HepG2 (cell line): ENCODE measurements at regions not wholly inside any gene's neighbourhood (a gene's known extent, or its start where the extent isn't known, plus 50 kb on each side); places are given as distances from the start of the nearest gene placed in this dataset.

ENCODE experiments used
- ATAC-seq: fragments of 200-7000 bp; cut with Tn5 transposase; 3 replicates; pipeline ENCODE4 v1.9.1; 2020; ENCODE audit warnings: mild to moderate bottlenecking, moderate library complexity
- BruUV-seq: library from RNA; stranded (reverse); fragments of 400-500 nt; replicated peaks from 2 replicates; lab custom pipeline; 2021; lab: Mats Ljungman, UMichigan
- CTCF ChIA-PET: fragments of 300-600 bp; formaldehyde crosslinking; extraction: SDS; loops from one replicate; lab custom pipeline; 2021; ENCODE audit warnings: low total read pairs, inconsistent platforms, low intra/inter-chr PET ratio; lab: Yijun Ruan, JAX
- POLR2A ChIA-PET: fragments of 350-600 bp; sonication (Branson Sonifier 250); formaldehyde crosslinking; loops from one replicate; lab custom pipeline; 2020; ENCODE audit warnings: antibody characterized with exemption, inconsistent platforms; lab: Yijun Ruan, JAX
- DNase-seq: peaks from one replicate; pipeline ENCODE4 v3.0.0-alpha.2; 2015; ENCODE audit warnings: low spot score
- FAIRE-seq: peaks from 3 replicates; lab custom pipeline; 2011; peaks lifted over from hg19 to GRCh38; lab: Jason Lieb, UNC
- H2AFZ ChIP-seq: one replicate; pipeline ENCODE4 v1.6.1; 2011; ENCODE audit warnings: low read length, inconsistent platforms
- H3K27ac ChIP-seq: fragments of 300-600 bp; 3 replicates; pipeline ENCODE4 v1.8.0; 2011; ENCODE audit warnings: mixed run types, mild to moderate bottlenecking, mixed read lengths, low read length, inconsistent platforms; ENCODE audit not compliant: insufficient read depth; ENCODE audit errors: extremely low read length
- H3K27me3 ChIP-seq, 2 experiments: fragments of 200-600 bp in 1 of 2; 2 replicates in 1 of 2; 3 replicates in 1 of 2; pipeline versions ENCODE4 v1.6.0 to v1.8.0; 2011; ENCODE audit warnings: low read length in 2 of 2, mild to moderate bottlenecking in 2 of 2, moderate library complexity in 2 of 2, inconsistent platforms in 1 of 2; ENCODE audit not compliant: insufficient read depth in 2 of 2, control insufficient read depth in 1 of 2
- H3K36me3 ChIP-seq, 2 experiments: fragments of 200-600 bp in 1 of 2; replicated peaks in 1 of 2; 2 replicates in 1 of 2; 3 replicates in 1 of 2; pipeline versions ENCODE4 v1.5.1 to v1.8.0; 2011; ENCODE audit warnings: low read length in 2 of 2, inconsistent platforms in 1 of 2; ENCODE audit not compliant: insufficient read depth in 2 of 2, control insufficient read depth in 1 of 2
- H3K4me1 ChIP-seq: 2 replicates; pipeline ENCODE4 v1.5.1; 2012; ENCODE audit warnings: low read length, inconsistent platforms; ENCODE audit not compliant: insufficient read depth
- H3K4me2 ChIP-seq: 2 replicates; pipeline ENCODE4 v1.6.0; 2011; ENCODE audit warnings: low read depth, low read length, inconsistent platforms
- H3K4me3 ChIP-seq, 3 experiments: fragments of 200-600 bp in 1 of 3; sonication (generic), shearing (Covaris generic) in 1 of 3; replicated peaks in 1 of 3; 2 replicates each; pipeline ENCODE4 v1.5.1; 2011 to 2016; ENCODE audit warnings: low read length in 3 of 3, inconsistent platforms in 2 of 3, low read depth in 2 of 3, mild to moderate bottlenecking in 2 of 3, control low read depth in 1 of 3, mixed read lengths in 1 of 3; ENCODE audit not compliant: insufficient read depth in 1 of 3
- H3K79me2 ChIP-seq: one replicate; pipeline ENCODE4 v1.6.1; 2011; ENCODE audit warnings: low read length, inconsistent platforms; ENCODE audit not compliant: insufficient read depth
- H3K9ac ChIP-seq: 2 replicates; pipeline ENCODE4 v1.6.0; 2011; ENCODE audit warnings: mild to moderate bottlenecking, low read depth, low read length, inconsistent platforms; ENCODE audit not compliant: insufficient read depth
- H3K9me3 ChIP-seq: 2 replicates; pipeline ENCODE4 v1.5.1; 2012; ENCODE audit warnings: mild to moderate bottlenecking, low read length
- H4K20me1 ChIP-seq: 2 replicates; pipeline ENCODE4 v1.6.0; 2011; ENCODE audit warnings: inconsistent platforms, mild to moderate bottlenecking, low read length, moderate library complexity; ENCODE audit not compliant: insufficient read depth
- ATF1 ChIP-seq: IDR thresholded peaks from 2 replicates; pipeline ENCODE4 v1.6.1; 2016; ENCODE audit warnings: mild to moderate bottlenecking, control low read depth
- CAMTA2 ChIP-seq: sonication (generic); formaldehyde crosslinking; IDR thresholded peaks from 2 replicates; pipeline ENCODE4 v1.4.0; 2020; ENCODE audit warnings: mild to moderate bottlenecking, missing genetic modification reagents, borderline replicate concordance
- GATAD1 ChIP-seq: IDR thresholded peaks from 2 replicates; pipeline ENCODE4 v1.6.1; 2016; ENCODE audit warnings: missing genetic modification reagents, missing compliant biosample characterization
- GATAD2A ChIP-seq: IDR thresholded peaks from 2 replicates; pipeline ENCODE4 v1.6.1; 2016
- MZF1 ChIP-seq: sonication (generic); formaldehyde crosslinking; IDR thresholded peaks from 2 replicates; pipeline ENCODE4 v1.8.1; 2023; ENCODE audit warnings: mild to moderate bottlenecking, missing genetic modification reagents, borderline replicate concordance
- RBFOX2 ChIP-seq: fragments of 200-400 bp; formaldehyde crosslinking; IDR thresholded peaks from 2 replicates; pipeline ENCODE4 v1.6.1; 2017; ENCODE audit warnings: low read depth, mild to moderate bottlenecking, low read length
- RFXAP ChIP-seq: sonication (generic); formaldehyde crosslinking; IDR thresholded peaks from 2 replicates; pipeline ENCODE4 v1.4.0; 2020; ENCODE audit warnings: missing genetic modification reagents, borderline replicate concordance
- TAF1 ChIP-seq: sonication (generic); formaldehyde crosslinking; IDR thresholded peaks from 2 replicates; pipeline ENCODE4 v1.4.0; 2020; ENCODE audit warnings: missing genetic modification reagents
- THAP8 ChIP-seq: sonication (generic); formaldehyde crosslinking; IDR thresholded peaks from 2 replicates; pipeline ENCODE4 v1.5.1; 2020; ENCODE audit warnings: missing genetic modification reagents, mild to moderate bottlenecking, borderline replicate concordance
- ZNF556 ChIP-seq: sonication (generic); formaldehyde crosslinking; IDR thresholded peaks from 2 replicates; pipeline ENCODE4 v1.4.0; 2020; ENCODE audit warnings: mild to moderate bottlenecking, missing genetic modification reagents, borderline replicate concordance
- ZNF724P ChIP-seq: sonication (generic); formaldehyde crosslinking; IDR thresholded peaks from 2 replicates; pipeline ENCODE4 v1.8.0; 2022; ENCODE audit warnings: missing genetic modification reagents, borderline replicate concordance
- ZNF784 ChIP-seq: sonication (generic); formaldehyde crosslinking; IDR thresholded peaks from 2 replicates; pipeline ENCODE4 v1.5.1; 2020; ENCODE audit warnings: missing genetic modification reagents, mild to moderate bottlenecking, borderline replicate concordance
- ZNF879 ChIP-seq: sonication (generic); formaldehyde crosslinking; IDR thresholded peaks from 2 replicates; pipeline ENCODE4 v1.8.1; 2023; ENCODE audit warnings: missing genetic modification reagents
- WGBS: methylation state at CpG from one replicate; pipeline ENCODE4 v1.1.6; 2017; ENCODE audit warnings: low lambda C conversion rate; 5-methylcytosine and 5-hydroxymethylcytosine counted together
- in situ Hi-C: cut with HindIII; loops from 2 replicates; pipeline ENCODE4 v1.10.0; 2017; ENCODE audit warnings: low pct_unique_long_range_greater_than_20kb; ENCODE audit not compliant: extremely low pct_ligation_motif_present
- intact Hi-C: fragments of 100-400 bp; cut with micrococcal nuclease; formaldehyde crosslinking; loops from one replicate; pipeline ENCODE4 v1.10.0; 2022; ENCODE audit not compliant: unreplicated experiment
- TF ChIP-seq, protein P1 (sequence below): sonication (generic); formaldehyde crosslinking; IDR thresholded peaks from 2 replicates; pipeline ENCODE4 v1.4.0; 2020; ENCODE audit warnings: missing genetic modification reagents, borderline replicate concordance

- TF ChIP-seq THAP8 (CRISPR knock-in tag), result no peak
- no peak for TF ChIP-seq RBFOX2
Measured at GRCh38 chr6:113128661-113129060, 728.5 kb upstream of the MARCKS start (continued).

- no peak for ATAC-seq
- POLR2A ChIA-PET, result no interaction called here
- FAIRE-seq, result no peak
- H3K27me3 ChIP-seq, result no peaks in the 10 kb centered on the region
- TF ChIP-seq GATAD2A (CRISPR knock-in tag), result no peak
- no peak for TF ChIP-seq ZNF724P
- TF ChIP-seq TAF1 (CRISPR knock-in tag), result no peak
- TF ChIP-seq CAMTA2, result no peak
- no peak for TF ChIP-seq ZNF556 (CRISPR knock-in tag)
- TF ChIP-seq RFXAP (CRISPR knock-in tag), result no peak
- TF ChIP-seq ZNF784, result no peak
- TF ChIP-seq, protein P1, sequence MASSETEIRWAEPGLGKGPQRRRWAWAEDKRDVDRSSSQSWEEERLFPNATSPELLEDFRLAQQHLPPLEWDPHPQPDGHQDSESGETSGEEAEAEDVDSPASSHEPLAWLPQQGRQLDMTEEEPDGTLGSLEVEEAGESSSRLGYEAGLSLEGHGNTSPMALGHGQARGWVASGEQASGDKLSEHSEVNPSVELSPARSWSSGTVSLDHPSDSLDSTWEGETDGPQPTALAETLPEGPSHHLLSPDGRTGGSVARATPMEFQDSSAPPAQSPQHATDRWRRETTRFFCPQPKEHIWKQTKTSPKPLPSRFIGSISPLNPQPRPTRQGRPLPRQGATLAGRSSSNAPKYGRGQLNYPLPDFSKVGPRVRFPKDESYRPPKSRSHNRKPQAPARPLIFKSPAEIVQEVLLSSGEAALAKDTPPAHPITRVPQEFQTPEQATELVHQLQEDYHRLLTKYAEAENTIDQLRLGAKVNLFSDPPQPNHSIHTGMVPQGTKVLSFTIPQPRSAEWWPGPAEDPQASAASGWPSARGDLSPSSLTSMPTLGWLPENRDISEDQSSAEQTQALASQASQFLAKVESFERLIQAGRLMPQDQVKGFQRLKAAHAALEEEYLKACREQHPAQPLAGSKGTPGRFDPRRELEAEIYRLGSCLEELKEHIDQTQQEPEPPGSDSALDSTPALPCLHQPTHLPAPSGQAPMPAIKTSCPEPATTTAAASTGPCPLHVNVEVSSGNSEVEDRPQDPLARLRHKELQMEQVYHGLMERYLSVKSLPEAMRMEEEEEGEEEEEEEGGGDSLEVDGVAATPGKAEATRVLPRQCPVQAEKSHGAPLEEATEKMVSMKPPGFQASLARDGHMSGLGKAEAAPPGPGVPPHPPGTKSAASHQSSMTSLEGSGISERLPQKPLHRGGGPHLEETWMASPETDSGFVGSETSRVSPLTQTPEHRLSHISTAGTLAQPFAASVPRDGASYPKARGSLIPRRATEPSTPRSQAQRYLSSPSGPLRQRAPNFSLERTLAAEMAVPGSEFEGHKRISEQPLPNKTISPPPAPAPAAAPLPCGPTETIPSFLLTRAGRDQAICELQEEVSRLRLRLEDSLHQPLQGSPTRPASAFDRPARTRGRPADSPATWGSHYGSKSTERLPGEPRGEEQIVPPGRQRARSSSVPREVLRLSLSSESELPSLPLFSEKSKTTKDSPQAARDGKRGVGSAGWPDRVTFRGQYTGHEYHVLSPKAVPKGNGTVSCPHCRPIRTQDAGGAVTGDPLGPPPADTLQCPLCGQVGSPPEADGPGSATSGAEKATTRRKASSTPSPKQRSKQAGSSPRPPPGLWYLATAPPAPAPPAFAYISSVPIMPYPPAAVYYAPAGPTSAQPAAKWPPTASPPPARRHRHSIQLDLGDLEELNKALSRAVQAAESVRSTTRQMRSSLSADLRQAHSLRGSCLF, result no peak
- TF ChIP-seq GATAD1 (CRISPR knock-in tag), result no peak
- TF ChIP-seq ZNF879 (CRISPR knock-in tag), result no peak
- TF ChIP-seq ATF1 (CRISPR knock-in tag), result no peak
- TF ChIP-seq MZF1 (CRISPR knock-in tag), result no peak
- no TSS peak for BruUV-seq
- no peaks in the 10 kb centered on the region for H4K20me1 ChIP-seq
- H3K4me2 ChIP-seq, result no peak overlapping the region
- no peak for DNase-seq
- intact Hi-C loops, result no loop called here
- H2AFZ ChIP-seq, result no peak overlapping the region
- 0% methylated on average over 2 of the region's 2 CpGs for WGBS
- no peaks in the 10 kb centered on the region for H3K4me1 ChIP-seq
- no peaks in the 10 kb centered on the region for H3K79me2 ChIP-seq
- no peak overlapping the region for H3K4me3 ChIP-seq
- CTCF ChIA-PET, result no interaction called here
- no peak overlapping the region for H3K9ac ChIP-seq
- H3K9me3 ChIP-seq, result no peaks in the 10 kb centered on the region
- no peak overlapping the region for H3K27ac ChIP-seq
- no peaks in the 10 kb centered on the region for H3K36me3 ChIP-seq
- in situ Hi-C loops, result no loop called here
Measured at GRCh38 chr6:113129991-113130390, 727.2 kb upstream of the MARCKS start.
